ENCODE measurements at regions not wholly inside any gene's neighbourhood (a gene's known extent, or its start where the extent isn't known, plus 50 kb on each side); places are given as distances from the start of the nearest gene placed in this dataset.

DNA sequence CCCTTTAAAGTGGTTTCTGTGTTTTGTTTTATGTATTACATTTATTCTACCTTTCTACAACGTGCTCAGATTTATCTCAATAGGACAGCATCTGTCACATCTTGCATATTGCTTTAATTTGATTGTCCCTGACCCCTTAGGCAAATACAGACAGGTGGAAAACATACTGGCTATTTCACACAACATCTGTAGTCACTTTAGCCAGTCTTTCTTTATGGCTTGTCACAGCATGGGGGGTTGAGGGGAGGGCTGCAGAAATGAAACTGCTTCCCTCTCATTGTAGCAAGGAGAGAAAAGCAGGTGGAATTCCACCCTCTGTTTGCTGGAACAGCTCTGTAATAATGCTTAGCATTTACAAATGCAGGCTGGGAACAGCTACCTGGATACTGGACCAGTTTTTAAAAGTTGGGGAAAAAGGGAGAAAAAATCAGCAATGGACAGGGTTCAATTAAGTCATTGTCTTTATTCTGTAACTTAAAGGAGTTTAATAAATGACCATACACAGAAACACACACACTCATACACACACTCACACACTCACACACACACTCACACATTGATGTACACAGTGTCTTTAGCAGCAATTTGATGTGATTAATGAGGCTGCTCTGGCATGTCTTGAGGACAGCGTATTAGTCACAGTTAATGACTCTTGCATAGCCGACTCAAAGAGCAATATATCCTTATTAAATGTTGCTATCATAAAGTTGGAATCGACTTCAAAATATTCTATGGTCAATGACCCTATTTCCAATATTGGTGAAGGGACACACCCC lies 283.7 kb upstream of the GBE1 start:
- H3K9me3 ChIP-seq (ENCODE audit: control insufficient read depth, low read length), result no peaks in the 10 kb centered on the region
- H3K36me3 ChIP-seq (ENCODE audit: control insufficient read depth, insufficient read depth, low read length), result no peaks in the 10 kb centered on the region
- H3K27ac ChIP-seq, result no peak overlapping the region
- no peaks in the 10 kb centered on the region for H3K79me2 ChIP-seq
- TF ChIP-seq CTCF (IDR thresholded peaks at IDR 0.05), result no peak
- H3K9ac ChIP-seq, result no peak overlapping the region
- H3K27me3 ChIP-seq (ENCODE audit: control insufficient read depth, insufficient read depth, low read length), result no peaks in the 10 kb centered on the region
- no peak overlapping the region for H3K4me2 ChIP-seq (ENCODE audit: low read length)
- H3K4me1 ChIP-seq, result no peaks in the 10 kb centered on the region
- H2AFZ ChIP-seq, result no peak overlapping the region
- H3K4me3 ChIP-seq (ENCODE audit: low read depth, low read length), result no peak overlapping the region

GRCh38 chr3:82038556-82038955 lies 277.1 kb upstream of the GBE1 start:
- H3K79me2 ChIP-seq, result no peaks in the 10 kb centered on the region
- H3K27me3 ChIP-seq (ENCODE audit: control insufficient read depth, insufficient read depth, low read length), result no peaks in the 10 kb centered on the region
- no peak overlapping the region for H3K4me2 ChIP-seq (ENCODE audit: low read length)
- H3K27ac ChIP-seq, result no peak overlapping the region
- H3K4me1 ChIP-seq, result no peaks in the 10 kb centered on the region
- TF ChIP-seq CTCF (IDR thresholded peaks at IDR 0.05), result no peak
- no peak overlapping the region for H2AFZ ChIP-seq
- no peak overlapping the region for H3K9ac ChIP-seq
- no peaks in the 10 kb centered on the region for H3K36me3 ChIP-seq (ENCODE audit: control insufficient read depth, insufficient read depth, low read length)
- no peaks in the 10 kb centered on the region for H3K9me3 ChIP-seq (ENCODE audit: control insufficient read depth, low read length)
- no peak overlapping the region for H3K4me3 ChIP-seq (ENCODE audit: low read depth, low read length)

DNA sequence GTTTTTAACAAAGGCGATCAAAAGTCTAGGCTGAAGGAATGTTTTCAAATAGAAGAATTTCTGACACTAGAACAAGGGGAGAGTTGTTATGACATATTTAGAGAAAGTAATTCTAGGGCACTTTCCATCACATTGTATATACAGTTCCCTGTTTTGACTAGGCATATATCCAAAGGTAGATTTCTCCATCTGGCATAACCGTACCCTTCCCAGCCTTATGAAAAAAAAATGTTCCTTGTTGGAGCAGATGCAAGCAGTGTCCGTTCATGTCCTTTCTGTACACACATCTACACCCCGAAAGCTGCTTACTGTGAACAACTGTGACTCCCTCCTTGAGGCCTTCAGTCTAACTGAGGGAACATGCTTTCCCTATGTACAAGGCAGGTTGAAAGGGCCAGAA lies 271.7 kb upstream of the GBE1 start:
- Histone ChIP-seq H3K4me1 (no peaks in the 10 kb centered on the region), H3K9ac (no peak overlapping the region), H3K4me3 (ENCODE audit: low read depth, low read length) (no peak overlapping the region), H3K36me3 (ENCODE audit: control insufficient read depth, insufficient read depth, low read length) (no peaks in the 10 kb centered on the region), H2AFZ (no peak overlapping the region), H3K4me2 (ENCODE audit: low read length) (no peak overlapping the region), H3K9me3 (ENCODE audit: control insufficient read depth, low read length) (no peaks in the 10 kb centered on the region), H3K27ac (no peak overlapping the region), H3K79me2 (no peaks in the 10 kb centered on the region), H3K27me3 (ENCODE audit: control insufficient read depth, insufficient read depth, low read length) (no peaks in the 10 kb centered on the region)
- no peak for TF ChIP-seq CTCF (IDR thresholded peaks at IDR 0.05)

DNA sequence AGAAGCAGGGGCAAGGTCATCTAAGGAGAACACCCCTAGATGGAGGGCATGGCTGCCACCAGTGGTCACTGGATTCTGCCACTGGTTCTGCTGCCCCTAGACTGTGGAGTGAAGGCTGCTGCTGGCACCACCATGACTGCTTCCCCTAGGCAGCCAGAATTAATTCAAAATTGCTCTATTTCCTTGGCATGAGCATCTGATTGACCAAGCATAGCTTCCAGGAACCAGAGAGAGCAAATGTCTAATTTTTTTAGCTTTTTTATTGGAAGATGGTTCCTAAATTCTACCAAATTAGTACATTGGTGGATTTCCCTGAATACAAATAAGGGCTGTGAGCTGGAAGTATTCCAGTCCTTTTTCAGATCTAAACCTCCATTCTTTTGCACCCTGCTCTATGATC lies 270.2 kb upstream of the GBE1 start:
- no peaks in the 10 kb centered on the region for H3K4me1 ChIP-seq
- no peak for TF ChIP-seq CTCF (IDR thresholded peaks at IDR 0.05)
- no peaks in the 10 kb centered on the region for H3K27me3 ChIP-seq (ENCODE audit: control insufficient read depth, insufficient read depth, low read length)
- H3K4me3 ChIP-seq (ENCODE audit: low read depth, low read length), result no peak overlapping the region
- no peaks in the 10 kb centered on the region for H3K9me3 ChIP-seq (ENCODE audit: control insufficient read depth, low read length)
- H3K4me2 ChIP-seq (ENCODE audit: low read length), result no peak overlapping the region
- no peak overlapping the region for H3K27ac ChIP-seq
- no peak overlapping the region for H2AFZ ChIP-seq
- no peak overlapping the region for H3K9ac ChIP-seq
- H3K36me3 ChIP-seq (ENCODE audit: control insufficient read depth, insufficient read depth, low read length), result no peaks in the 10 kb centered on the region
- no peaks in the 10 kb centered on the region for H3K79me2 ChIP-seq

GRCh38 chr3:82030916-82031315 lies 269.5 kb upstream of the GBE1 start:
- Histone ChIP-seq H3K9me3 (ENCODE audit: control insufficient read depth, low read length) (no peaks in the 10 kb centered on the region), H3K36me3 (ENCODE audit: control insufficient read depth, insufficient read depth, low read length) (no peaks in the 10 kb centered on the region), H3K4me3 (ENCODE audit: low read depth, low read length) (no peak overlapping the region), H3K4me1 (no peaks in the 10 kb centered on the region), H3K4me2 (ENCODE audit: low read length) (no peak overlapping the region), H3K9ac (no peak overlapping the region), H3K79me2 (no peaks in the 10 kb centered on the region), H3K27ac (no peak overlapping the region), H3K27me3 (ENCODE audit: control insufficient read depth, insufficient read depth, low read length) (no peaks in the 10 kb centered on the region), H2AFZ (no peak overlapping the region)
- no peak for TF ChIP-seq CTCF (IDR thresholded peaks at IDR 0.05)
